ENCODE measurements at regions not wholly inside any gene's neighbourhood (a gene's known extent, or its start where the extent isn't known, plus 50 kb on each side); places are given as distances from the start of the nearest gene placed in this dataset.

DNA sequence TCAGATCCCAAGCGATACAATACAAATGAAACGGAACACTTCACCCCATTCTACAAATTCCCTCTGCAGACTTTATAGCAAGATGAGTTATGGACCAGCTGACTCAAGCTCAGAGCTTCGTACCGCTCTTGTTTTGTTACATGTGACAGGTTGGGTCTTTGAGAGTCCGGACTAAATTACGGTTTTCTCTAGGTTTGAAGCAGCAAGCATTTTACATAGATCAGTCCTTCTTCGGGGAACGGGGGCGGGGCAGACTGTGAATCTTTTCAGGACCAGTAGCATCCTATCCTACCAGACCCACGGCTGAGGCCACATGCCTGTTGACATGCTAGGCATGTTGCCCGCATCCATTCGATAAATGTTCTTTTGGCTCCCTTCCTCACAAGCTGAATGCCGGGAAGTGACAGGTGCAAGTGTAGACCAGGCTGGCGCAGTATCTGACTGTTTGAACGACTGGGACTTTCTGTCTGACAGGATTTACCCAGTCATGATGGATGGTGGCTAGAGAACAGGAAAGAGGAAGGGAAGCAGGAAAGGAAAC is 811.0 kb upstream of the GRAMD2B start:
- Histone ChIP-seq H3K9me3 (replicated peaks; ENCODE audit: control insufficient read depth, insufficient read depth, low read length) (no peaks in the 10 kb centered on the region), H3K9ac (ENCODE audit: control insufficient read depth, insufficient read depth, low read length) (no peak overlapping the region), H2AFZ (ENCODE audit: control insufficient read depth, low read depth, low read length) (no peak overlapping the region), H3K27ac (ENCODE audit: control insufficient read depth, insufficient read depth) (no peak overlapping the region), H3K4me2 (ENCODE audit: control insufficient read depth, insufficient read depth) (no peak overlapping the region), H4K20me1 (ENCODE audit: control insufficient read depth, insufficient read depth) (no peaks in the 10 kb centered on the region), H3K4me1 (ENCODE audit: control insufficient read depth, insufficient read depth, low read length) (no peaks in the 10 kb centered on the region), H3K4me3 (no peak overlapping the region), H3K79me2 (ENCODE audit: control insufficient read depth, insufficient read depth, low read length) (no peaks in the 10 kb centered on the region), H3K36me3 (ENCODE audit: control insufficient read depth in 2 of 2, insufficient read depth in 2 of 2, low read length in 1 of 2) (no peaks in the 10 kb centered on the region), H3K27me3 (replicated peaks in 1 of 2; ENCODE audit: control insufficient read depth in 2 of 2, insufficient read depth in 2 of 2, low read length in 1 of 2) (no peaks in the 10 kb centered on the region)
- ChIA-PET POLR2A (no interaction called here), SMC1A (ENCODE audit: uncharacterized antibody, unreplicated experiment) (no interaction called here), CTCF (no interaction called here), RAD21 (ENCODE audit: unreplicated experiment) (no interaction called here)
- FAIRE-seq = no peak
- in situ Hi-C loops (cut with MboI) (no loop called here), intact Hi-C loops (cut with micrococcal nuclease; ENCODE audit: unreplicated experiment) (no loop called here)
- TF ChIP-seq, protein P1, sequence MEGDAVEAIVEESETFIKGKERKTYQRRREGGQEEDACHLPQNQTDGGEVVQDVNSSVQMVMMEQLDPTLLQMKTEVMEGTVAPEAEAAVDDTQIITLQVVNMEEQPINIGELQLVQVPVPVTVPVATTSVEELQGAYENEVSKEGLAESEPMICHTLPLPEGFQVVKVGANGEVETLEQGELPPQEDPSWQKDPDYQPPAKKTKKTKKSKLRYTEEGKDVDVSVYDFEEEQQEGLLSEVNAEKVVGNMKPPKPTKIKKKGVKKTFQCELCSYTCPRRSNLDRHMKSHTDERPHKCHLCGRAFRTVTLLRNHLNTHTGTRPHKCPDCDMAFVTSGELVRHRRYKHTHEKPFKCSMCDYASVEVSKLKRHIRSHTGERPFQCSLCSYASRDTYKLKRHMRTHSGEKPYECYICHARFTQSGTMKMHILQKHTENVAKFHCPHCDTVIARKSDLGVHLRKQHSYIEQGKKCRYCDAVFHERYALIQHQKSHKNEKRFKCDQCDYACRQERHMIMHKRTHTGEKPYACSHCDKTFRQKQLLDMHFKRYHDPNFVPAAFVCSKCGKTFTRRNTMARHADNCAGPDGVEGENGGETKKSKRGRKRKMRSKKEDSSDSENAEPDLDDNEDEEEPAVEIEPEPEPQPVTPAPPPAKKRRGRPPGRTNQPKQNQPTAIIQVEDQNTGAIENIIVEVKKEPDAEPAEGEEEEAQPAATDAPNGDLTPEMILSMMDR (IDR thresholded peaks at IDR 0.05 in 2 of 3, conservative IDR thresholded peaks at IDR 0.05 in 1 of 3; ENCODE audit: control insufficient read depth in 2 of 3, extremely low read depth in 1 of 3, insufficient read depth in 1 of 3, low read depth in 3 of 3, low read length in 3 of 3) = no peak
- TF ChIP-seq, protein P2, sequence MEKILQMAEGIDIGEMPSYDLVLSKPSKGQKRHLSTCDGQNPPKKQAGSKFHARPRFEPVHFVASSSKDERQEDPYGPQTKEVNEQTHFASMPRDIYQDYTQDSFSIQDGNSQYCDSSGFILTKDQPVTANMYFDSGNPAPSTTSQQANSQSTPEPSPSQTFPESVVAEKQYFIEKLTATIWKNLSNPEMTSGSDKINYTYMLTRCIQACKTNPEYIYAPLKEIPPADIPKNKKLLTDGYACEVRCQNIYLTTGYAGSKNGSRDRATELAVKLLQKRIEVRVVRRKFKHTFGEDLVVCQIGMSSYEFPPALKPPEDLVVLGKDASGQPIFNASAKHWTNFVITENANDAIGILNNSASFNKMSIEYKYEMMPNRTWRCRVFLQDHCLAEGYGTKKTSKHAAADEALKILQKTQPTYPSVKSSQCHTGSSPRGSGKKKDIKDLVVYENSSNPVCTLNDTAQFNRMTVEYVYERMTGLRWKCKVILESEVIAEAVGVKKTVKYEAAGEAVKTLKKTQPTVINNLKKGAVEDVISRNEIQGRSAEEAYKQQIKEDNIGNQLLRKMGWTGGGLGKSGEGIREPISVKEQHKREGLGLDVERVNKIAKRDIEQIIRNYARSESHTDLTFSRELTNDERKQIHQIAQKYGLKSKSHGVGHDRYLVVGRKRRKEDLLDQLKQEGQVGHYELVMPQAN (conservative IDR thresholded peaks at IDR 0.05) = no peak
- TF ChIP-seq MYB (IDR thresholded peaks at IDR 0.05; ENCODE audit: borderline replicate concordance, low read depth, low read length) = no peak
- no peak for TF ChIP-seq IKZF1 (conservative IDR thresholded peaks at IDR 0.05)
- TF ChIP-seq, protein P3, sequence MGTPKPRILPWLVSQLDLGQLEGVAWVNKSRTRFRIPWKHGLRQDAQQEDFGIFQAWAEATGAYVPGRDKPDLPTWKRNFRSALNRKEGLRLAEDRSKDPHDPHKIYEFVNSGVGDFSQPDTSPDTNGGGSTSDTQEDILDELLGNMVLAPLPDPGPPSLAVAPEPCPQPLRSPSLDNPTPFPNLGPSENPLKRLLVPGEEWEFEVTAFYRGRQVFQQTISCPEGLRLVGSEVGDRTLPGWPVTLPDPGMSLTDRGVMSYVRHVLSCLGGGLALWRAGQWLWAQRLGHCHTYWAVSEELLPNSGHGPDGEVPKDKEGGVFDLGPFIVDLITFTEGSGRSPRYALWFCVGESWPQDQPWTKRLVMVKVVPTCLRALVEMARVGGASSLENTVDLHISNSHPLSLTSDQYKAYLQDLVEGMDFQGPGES (IDR thresholded peaks at IDR 0.05) = no peak
- TF ChIP-seq CHD4 (IDR thresholded peaks at IDR 0.05) = no peak
- no peak for TF ChIP-seq RBBP5 (conservative IDR thresholded peaks at IDR 0.05)
- TF ChIP-seq STAT1 (conservative IDR thresholded peaks at IDR 0.05) = no peak
- no peak for ATAC-seq
- WGBS (ENCODE audit: insufficient coverage, insufficient replicate concordance, low lambda C conversion rate, missing lambda C conversion rate) = 32% methylated on average over 15 of the region's 15 CpGs
- no peak for DNase-seq (ENCODE audit: low read depth, low spot score)
- no TSS peak for BruUV-seq (replicated peaks)

Measured in GM12878 (cell line).